LNCaP clone FGC (cell line): ENCODE measurements at regions not wholly inside any gene's neighbourhood (a gene's known extent, or its start where the extent isn't known, plus 50 kb on each side); places are given as distances from the start of the nearest gene placed in this dataset.

Source experiments
- DNase-seq: peaks from one replicate; pipeline ENCODE4 v3.0.0-alpha.2; 2011; ENCODE audit warnings: low read depth
- H3K4me3 ChIP-seq: 2 replicates; pipeline ENCODE4 v1.5.1; 2011; ENCODE audit warnings: mild to moderate bottlenecking, low read depth, low read length, control low read depth
- CTCF ChIP-seq: IDR thresholded peaks from 2 replicates; pipeline ENCODE4 v1.5.1; 2012; ENCODE audit warnings: mild to moderate bottlenecking; ENCODE audit not compliant: control insufficient read depth, insufficient read depth; ENCODE audit errors: extremely low read depth

GRCh38 chr1:245046315-245046714, 108.5 kb upstream of the KIF26B start:
- no peak for DNase-seq
- TF ChIP-seq CTCF: no peak
- no peak overlapping the region for H3K4me3 ChIP-seq

- H3K4me3 ChIP-seq: no peak overlapping the region
- TF ChIP-seq CTCF: no peak
- DNase-seq: no peak
Measured at GRCh38 chr1:245045087-245045881, 109.5 kb upstream of the KIF26B start.

- H3K4me3 ChIP-seq: no peak overlapping the region
- TF ChIP-seq CTCF: no peak
- no peak for DNase-seq
Measured at GRCh38 chr1:245043611-245043940, 111.2 kb upstream of the KIF26B start.

GRCh38 chr1:245041058-245041698, 113.6 kb upstream of the KIF26B start:
- no peak overlapping the region for H3K4me3 ChIP-seq
- DNase-seq: no peak
- no peak for TF ChIP-seq CTCF

GRCh38 chr1:245039196-245039595, 115.6 kb upstream of the KIF26B start:
- DNase-seq: no peak
- no peak for TF ChIP-seq CTCF
- H3K4me3 ChIP-seq: no peak overlapping the region

- no peak for DNase-seq
- no peak overlapping the region for H3K4me3 ChIP-seq
- no peak for TF ChIP-seq CTCF
Measured at GRCh38 chr1:245036102-245036501, 118.7 kb upstream of the KIF26B start.
